GM12878 (cell line): ENCODE measurements at regions not wholly inside any gene's neighbourhood (a gene's known extent, or its start where the extent isn't known, plus 50 kb on each side); places are given as distances from the start of the nearest gene placed in this dataset.

Source experiments
- ATAC-seq: fragments of 200-7000 bp; cut with Tn5 transposase; 3 replicates; pipeline ENCODE4 v1.9.1; 2020; ENCODE audit warnings: mild to moderate bottlenecking, moderate library complexity
- BruUV-seq: library from RNA; stranded (reverse); fragments of 400-500 nt; replicated peaks from 2 replicates; lab custom pipeline; 2021; lab: Mats Ljungman, UMichigan
- CTCF ChIA-PET: fragments of 300-600 bp; sonication (Branson Sonifier 250); formaldehyde crosslinking; extraction: SDS; loops from one replicate; lab custom pipeline; 2021; ENCODE audit warnings: inconsistent platforms; lab: Yijun Ruan, JAX
- POLR2A ChIA-PET: fragments of 350-600 bp; formaldehyde crosslinking; extraction: SDS; loops from one replicate; lab custom pipeline; 2021; ENCODE audit warnings: inconsistent platforms; lab: Charles Lee
- RAD21 ChIA-PET: fragments of 300-600 bp; sonication (Branson Sonifier 250); formaldehyde crosslinking; loops from one replicate; lab custom pipeline; 2023; ENCODE audit warnings: antibody characterized with exemption; ENCODE audit not compliant: unreplicated experiment; lab: Charles Lee
- SMC1A ChIA-PET: fragments of 300-600 bp; sonication (Branson Sonifier 250); formaldehyde crosslinking; loops from one replicate; lab custom pipeline; 2023; ENCODE audit not compliant: unreplicated experiment, uncharacterized antibody; lab: Charles Lee
- DNase-seq: peaks from one replicate; pipeline ENCODE4 v3.0.0-alpha.2; 2011; ENCODE audit warnings: low read depth, low spot score
- FAIRE-seq: peaks from 3 replicates; lab custom pipeline; 2011; peaks lifted over from hg19 to GRCh38; lab: Jason Lieb, UNC
- H2AFZ ChIP-seq: 2 replicates; pipeline ENCODE4 v1.6.0; 2011; ENCODE audit warnings: low read depth, low read length, control low read depth; ENCODE audit not compliant: control insufficient read depth
- H3K27ac ChIP-seq: 2 replicates; pipeline ENCODE4 v1.5.1; 2011; ENCODE audit warnings: control low read depth; ENCODE audit not compliant: control insufficient read depth, insufficient read depth
- H3K27me3 ChIP-seq, 2 experiments: replicated peaks in 1 of 2; 2 replicates each; pipeline versions ENCODE4 v1.6.0 to v1.6.1; 2011; ENCODE audit warnings: low read length in 1 of 2; ENCODE audit not compliant: control insufficient read depth in 2 of 2, insufficient read depth in 2 of 2
- H3K36me3 ChIP-seq, 2 experiments: 2 replicates each; pipeline ENCODE4 v1.5.1; 2011; ENCODE audit warnings: low read length in 1 of 2; ENCODE audit not compliant: control insufficient read depth in 2 of 2, insufficient read depth in 2 of 2
- H3K4me1 ChIP-seq: 2 replicates; pipeline ENCODE4 v1.6.1; 2011; ENCODE audit warnings: mild to moderate bottlenecking, low read length, moderate library complexity, mixed read lengths; ENCODE audit not compliant: control insufficient read depth, insufficient read depth
- H3K4me2 ChIP-seq: 2 replicates; pipeline ENCODE4 v1.6.0; 2011; ENCODE audit warnings: control low read depth; ENCODE audit not compliant: control insufficient read depth, insufficient read depth
- H3K4me3 ChIP-seq: fragments of 200-600 bp; sonication (generic); 2 replicates; pipeline ENCODE4 v1.5.1; 2016
- H3K79me2 ChIP-seq: 2 replicates; pipeline ENCODE4 v1.6.0; 2011; ENCODE audit warnings: low read length; ENCODE audit not compliant: control insufficient read depth, insufficient read depth
- H3K9ac ChIP-seq: 2 replicates; pipeline ENCODE4 v1.8.0; 2011; ENCODE audit warnings: low read length, control low read depth, mixed read lengths; ENCODE audit not compliant: control insufficient read depth, insufficient read depth
- H3K9me3 ChIP-seq: replicated peaks from 3 replicates; pipeline ENCODE4 v1.5.1; 2011; ENCODE audit warnings: mild to moderate bottlenecking, low read length; ENCODE audit not compliant: control insufficient read depth, insufficient read depth
- H4K20me1 ChIP-seq: 2 replicates; pipeline ENCODE4 v1.6.0; 2011; ENCODE audit not compliant: control insufficient read depth, insufficient read depth
- CBX3 ChIP-seq: fragments of 200-600 bp; sonication (generic); IDR thresholded peaks from 2 replicates; pipeline ENCODE4 v1.6.1; 2016; ENCODE audit warnings: low read depth, borderline replicate concordance
- CHD1 ChIP-seq: IDR thresholded peaks from 2 replicates; pipeline ENCODE4 v1.6.1; 2012; ENCODE audit warnings: low read depth, low read length, improper control_type of control experiment
- IRF4 ChIP-seq: IDR thresholded peaks from 2 replicates; pipeline ENCODE4 v1.6.1; 2011; ENCODE audit warnings: low read depth, low read length
- RCOR1 ChIP-seq: conservative IDR thresholded peaks from 2 replicates; pipeline ENCODE4 v1.6.1; 2012; ENCODE audit warnings: low read depth, low read length, improper control_type of control experiment
- SP1 ChIP-seq: IDR thresholded peaks from one replicate; pipeline ENCODE4 v1.6.1; 2011; ENCODE audit warnings: low read depth, low read length
- SREBF1 ChIP-seq: IDR thresholded peaks from 2 replicates; pipeline ENCODE4 v1.6.1; 2012; ENCODE audit warnings: mild to moderate bottlenecking, low read length
- ZNF622 ChIP-seq: fragments of 450-650 bp; IDR thresholded peaks from 2 replicates; pipeline ENCODE4 v1.6.1; 2017; ENCODE audit warnings: mild to moderate bottlenecking, inconsistent platforms
- ZZZ3 ChIP-seq: IDR thresholded peaks from 2 replicates; pipeline ENCODE4 v1.6.1; 2011; ENCODE audit warnings: low read depth; ENCODE audit not compliant: control insufficient read depth, insufficient read length
- WGBS: methylation state at CpG from one replicate; pipeline ENCODE4 v1.1.6; 2016; ENCODE audit warnings: low lambda C conversion rate; ENCODE audit not compliant: insufficient replicate concordance, insufficient coverage; ENCODE audit errors: missing lambda C conversion rate; 5-methylcytosine and 5-hydroxymethylcytosine counted together
- in situ Hi-C: fragments of 300-500 bp; cut with MboI; formaldehyde crosslinking; loops from 9 replicates; pipeline ENCODE4 v1.14.3; 2018; ENCODE audit warnings: mixed read lengths
- intact Hi-C: fragments of 100-400 bp; cut with micrococcal nuclease; formaldehyde crosslinking; loops from one replicate; pipeline ENCODE4 v1.14.2; 2022; ENCODE audit not compliant: unreplicated experiment
- TF ChIP-seq, protein P1 (sequence below): fragments of 150-350 bp; IDR thresholded peaks from 2 replicates; pipeline ENCODE4 v1.6.1; 2014; ENCODE audit warnings: mild to moderate bottlenecking, low read depth, low read length
- TF ChIP-seq, protein P2 (sequence below): fragments of 450-650 bp; IDR thresholded peaks from 2 replicates; pipeline ENCODE4 v1.6.1; 2017; ENCODE audit warnings: low read depth, mild to moderate bottlenecking, moderate library complexity
- TF ChIP-seq, protein P3 (sequence below): fragments of 450-650 bp; conservative IDR thresholded peaks from 2 replicates; pipeline ENCODE4 v1.6.1; 2017; ENCODE audit warnings: mild to moderate bottlenecking, moderate library complexity

DNA sequence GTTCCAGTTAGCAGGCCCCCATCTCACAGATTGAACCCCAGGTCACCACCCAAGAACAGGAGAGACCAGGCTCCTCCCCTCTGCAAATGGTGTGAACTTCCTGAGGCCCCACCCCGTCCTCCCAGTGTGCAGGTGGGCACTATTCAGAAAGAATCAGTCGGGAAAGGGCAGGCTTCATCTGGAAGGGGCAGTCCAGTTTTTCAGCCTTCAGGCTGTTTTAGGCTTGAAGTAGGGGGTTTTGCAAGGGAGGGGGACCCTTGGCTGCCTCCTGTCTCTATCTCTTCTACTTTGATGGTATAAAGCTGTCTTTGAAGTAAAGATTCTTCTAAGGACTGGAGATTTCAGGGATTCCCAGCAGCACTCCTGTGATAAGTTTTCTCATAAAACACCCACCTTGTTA is 267.6 kb downstream of the RND3 start:
- POLR2A ChIA-PET, result no interaction called here
- no peak overlapping the region for H3K9ac ChIP-seq
- no peak for FAIRE-seq
- no peaks in the 10 kb centered on the region for H3K79me2 ChIP-seq
- TF ChIP-seq CHD1, result no peak
- TF ChIP-seq, protein P1, sequence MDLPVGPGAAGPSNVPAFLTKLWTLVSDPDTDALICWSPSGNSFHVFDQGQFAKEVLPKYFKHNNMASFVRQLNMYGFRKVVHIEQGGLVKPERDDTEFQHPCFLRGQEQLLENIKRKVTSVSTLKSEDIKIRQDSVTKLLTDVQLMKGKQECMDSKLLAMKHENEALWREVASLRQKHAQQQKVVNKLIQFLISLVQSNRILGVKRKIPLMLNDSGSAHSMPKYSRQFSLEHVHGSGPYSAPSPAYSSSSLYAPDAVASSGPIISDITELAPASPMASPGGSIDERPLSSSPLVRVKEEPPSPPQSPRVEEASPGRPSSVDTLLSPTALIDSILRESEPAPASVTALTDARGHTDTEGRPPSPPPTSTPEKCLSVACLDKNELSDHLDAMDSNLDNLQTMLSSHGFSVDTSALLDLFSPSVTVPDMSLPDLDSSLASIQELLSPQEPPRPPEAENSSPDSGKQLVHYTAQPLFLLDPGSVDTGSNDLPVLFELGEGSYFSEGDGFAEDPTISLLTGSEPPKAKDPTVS, result no peak
- TF ChIP-seq SP1, result no peak
- no peak for TF ChIP-seq ZZZ3
- TF ChIP-seq, protein P2, sequence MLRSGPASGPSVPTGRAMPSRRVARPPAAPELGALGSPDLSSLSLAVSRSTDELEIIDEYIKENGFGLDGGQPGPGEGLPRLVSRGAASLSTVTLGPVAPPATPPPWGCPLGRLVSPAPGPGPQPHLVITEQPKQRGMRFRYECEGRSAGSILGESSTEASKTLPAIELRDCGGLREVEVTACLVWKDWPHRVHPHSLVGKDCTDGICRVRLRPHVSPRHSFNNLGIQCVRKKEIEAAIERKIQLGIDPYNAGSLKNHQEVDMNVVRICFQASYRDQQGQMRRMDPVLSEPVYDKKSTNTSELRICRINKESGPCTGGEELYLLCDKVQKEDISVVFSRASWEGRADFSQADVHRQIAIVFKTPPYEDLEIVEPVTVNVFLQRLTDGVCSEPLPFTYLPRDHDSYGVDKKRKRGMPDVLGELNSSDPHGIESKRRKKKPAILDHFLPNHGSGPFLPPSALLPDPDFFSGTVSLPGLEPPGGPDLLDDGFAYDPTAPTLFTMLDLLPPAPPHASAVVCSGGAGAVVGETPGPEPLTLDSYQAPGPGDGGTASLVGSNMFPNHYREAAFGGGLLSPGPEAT, result no peak
- TF ChIP-seq, all 136 proteins: peak for 0
- H3K27me3 ChIP-seq, result no peaks in the 10 kb centered on the region
- WGBS, result 0% methylated on average over 2 of the region's 2 CpGs
- no peak overlapping the region for H3K4me3 ChIP-seq
- in situ Hi-C loops, result no loop called here
- ChIA-PET CTCF (no interaction called here), SMC1A (no interaction called here), RAD21 (no interaction called here)
- ATAC-seq (no peak), DNase-seq (no peak)
- no peak overlapping the region for H3K4me2 ChIP-seq
- intact Hi-C loops, result no loop called here
- no peak overlapping the region for H3K27ac ChIP-seq
- H3K9me3 ChIP-seq, result no peaks in the 10 kb centered on the region
- H3K4me1 ChIP-seq, result no peaks in the 10 kb centered on the region
- no TSS peak for BruUV-seq
- H4K20me1 ChIP-seq, result no peaks in the 10 kb centered on the region
- H3K36me3 ChIP-seq, result no peaks in the 10 kb centered on the region
- no peak overlapping the region for H2AFZ ChIP-seq

DNA sequence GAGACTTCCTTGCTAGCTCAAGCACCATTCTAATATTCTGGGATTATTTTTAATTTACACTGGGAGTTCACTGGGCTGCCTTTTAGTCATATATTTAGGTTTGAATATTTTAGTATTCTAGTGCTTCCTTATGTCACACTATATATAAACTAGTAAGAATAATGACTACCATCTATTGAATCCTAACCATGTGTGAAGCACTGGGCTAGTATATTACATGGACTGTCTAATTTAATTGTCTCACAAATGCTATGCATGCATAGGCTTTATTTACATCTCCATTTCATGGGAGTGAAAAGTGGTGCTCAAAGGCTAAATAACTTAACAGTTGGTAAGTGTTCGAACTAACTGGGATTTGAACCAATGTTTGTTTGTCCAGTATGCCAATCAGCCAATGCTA is 272.4 kb downstream of the RND3 start:
- Histone ChIP-seq H3K9me3 (no peaks in the 10 kb centered on the region), H3K36me3 (no peaks in the 10 kb centered on the region), H4K20me1 (no peaks in the 10 kb centered on the region), H3K4me3 (no peak overlapping the region), H2AFZ (no peak overlapping the region), H3K4me1 (no peaks in the 10 kb centered on the region), H3K4me2 (no peak overlapping the region), H3K27me3 (no peaks in the 10 kb centered on the region), H3K79me2 (no peaks in the 10 kb centered on the region), H3K27ac (no peak overlapping the region), H3K9ac (no peak overlapping the region)
- FAIRE-seq (no peak), ATAC-seq (no peak), DNase-seq (no peak)
- ChIA-PET RAD21 (no interaction called here), CTCF (no interaction called here), POLR2A (no interaction called here), SMC1A (no interaction called here)
- in situ Hi-C loops (no loop called here), intact Hi-C loops (no loop called here)
- 5% methylated on average over 1 of the region's 1 CpG for WGBS
- TF ChIP-seq RCOR1, result no peak
- TF ChIP-seq, protein P3, sequence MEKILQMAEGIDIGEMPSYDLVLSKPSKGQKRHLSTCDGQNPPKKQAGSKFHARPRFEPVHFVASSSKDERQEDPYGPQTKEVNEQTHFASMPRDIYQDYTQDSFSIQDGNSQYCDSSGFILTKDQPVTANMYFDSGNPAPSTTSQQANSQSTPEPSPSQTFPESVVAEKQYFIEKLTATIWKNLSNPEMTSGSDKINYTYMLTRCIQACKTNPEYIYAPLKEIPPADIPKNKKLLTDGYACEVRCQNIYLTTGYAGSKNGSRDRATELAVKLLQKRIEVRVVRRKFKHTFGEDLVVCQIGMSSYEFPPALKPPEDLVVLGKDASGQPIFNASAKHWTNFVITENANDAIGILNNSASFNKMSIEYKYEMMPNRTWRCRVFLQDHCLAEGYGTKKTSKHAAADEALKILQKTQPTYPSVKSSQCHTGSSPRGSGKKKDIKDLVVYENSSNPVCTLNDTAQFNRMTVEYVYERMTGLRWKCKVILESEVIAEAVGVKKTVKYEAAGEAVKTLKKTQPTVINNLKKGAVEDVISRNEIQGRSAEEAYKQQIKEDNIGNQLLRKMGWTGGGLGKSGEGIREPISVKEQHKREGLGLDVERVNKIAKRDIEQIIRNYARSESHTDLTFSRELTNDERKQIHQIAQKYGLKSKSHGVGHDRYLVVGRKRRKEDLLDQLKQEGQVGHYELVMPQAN, result no peak
- no peak for TF ChIP-seq IRF4
- no peak for TF ChIP-seq ZNF622
- no peak for TF ChIP-seq CBX3
- TF ChIP-seq SREBF1, result no peak
- no peak for TF ChIP-seq ZZZ3
- BruUV-seq, result no TSS peak
